Thymus (tissue), 11 donors: ENCODE measurements at regions not wholly inside any gene's neighbourhood (a gene's known extent, or its start where the extent isn't known, plus 50 kb on each side); places are given as distances from the start of the nearest gene placed in this dataset.
A peak's percentile ranks its signal among the peaks of the same experiment; 100 is the strongest.

ENCODE experiments used
- DNase-seq, 9 donors: peaks; one replicate each; pipeline ENCODE4 v3.0.0-alpha.2; 2013; ENCODE audit warnings: low spot score in 9 of 9, low read depth in 6 of 9, missing footprints in 1 of 9
- H3K27ac ChIP-seq, 2 donors: one replicate each; pipeline ENCODE4 v1.5.1; 2013; ENCODE audit warnings: control low read depth in 1 of 2, low read depth in 1 of 2, low read length in 1 of 2, mild to moderate bottlenecking in 1 of 2, moderate library complexity in 1 of 2
- H3K27me3 ChIP-seq, 2 donors: one replicate each; pipeline ENCODE4 v1.5.1; 2013; ENCODE audit warnings: low read length in 1 of 2; ENCODE audit not compliant: control insufficient read depth in 2 of 2, insufficient read depth in 1 of 2
- H3K36me3 ChIP-seq, 2 donors: one replicate each; pipeline ENCODE4 v1.5.1; 2013; ENCODE audit warnings: low read length in 1 of 2, mild to moderate bottlenecking in 1 of 2, moderate library complexity in 1 of 2; ENCODE audit not compliant: control insufficient read depth in 2 of 2, insufficient read depth in 2 of 2
- H3K4me1 ChIP-seq, 2 donors: one replicate each; pipeline ENCODE4 v1.5.1; 2013; ENCODE audit warnings: low read length in 2 of 2; ENCODE audit not compliant: control insufficient read depth in 2 of 2, insufficient read depth in 2 of 2
- H3K4me3 ChIP-seq, 2 donors: one replicate each; pipeline ENCODE4 v1.5.1; 2013; ENCODE audit warnings: low read length in 2 of 2, control low read depth in 1 of 2, mild to moderate bottlenecking in 1 of 2
- H3K9me3 ChIP-seq, 2 donors: one replicate each; pipeline ENCODE4 v1.5.1; 2013; ENCODE audit warnings: low read length in 1 of 2, mild to moderate bottlenecking in 1 of 2; ENCODE audit not compliant: control insufficient read depth in 2 of 2, insufficient read depth in 1 of 2
- WGBS: extraction: QIAGEN DNeasy Blood & Tissue Kit; methylation state at CpG from one replicate; pipeline ENCODE4 v1.1.7; 2013; 5-methylcytosine and 5-hydroxymethylcytosine counted together
- donor health status: healthy.

DNA sequence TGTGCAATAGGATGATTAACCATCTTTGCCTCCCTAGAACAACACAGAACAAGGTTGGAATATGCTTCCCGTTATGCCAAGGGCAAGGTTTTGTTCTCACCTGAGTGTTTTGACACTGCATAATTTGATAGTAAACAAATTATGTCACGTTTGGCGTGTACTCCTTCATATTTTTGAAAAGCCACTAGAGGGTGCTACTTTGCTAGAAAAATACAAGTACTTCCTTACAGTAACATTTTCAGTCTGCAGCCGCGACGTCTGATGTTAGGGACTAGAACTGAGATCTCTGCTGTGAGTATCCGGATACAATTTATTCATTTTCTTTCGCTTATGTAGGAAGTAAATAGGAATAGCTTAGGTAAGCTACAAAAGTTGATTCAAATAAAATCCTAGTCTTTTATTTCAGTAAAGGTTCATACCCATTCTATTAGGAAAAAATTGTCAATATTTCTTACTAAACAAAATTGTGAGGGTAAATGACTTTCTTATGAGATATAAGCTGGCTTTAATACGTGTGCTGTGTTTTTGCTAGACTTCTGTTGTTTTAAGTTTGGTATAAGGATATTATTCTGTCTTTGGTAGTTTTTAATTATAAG lies 181.1 kb upstream of the WDFY3 start:
- Histone ChIP-seq H3K4me1 (no peaks in the 10 kb centered on the region), H3K27me3 (no peaks in the 10 kb centered on the region), H3K4me3 (no peak overlapping the region), H3K36me3 (no peaks in the 10 kb centered on the region), H3K9me3 (no peaks in the 10 kb centered on the region), H3K27ac (no peak overlapping the region)
- 14% methylated on average over 9 of the region's 9 CpGs for WGBS
- peak in 7 of 9 donors; percentile 11 to 70 (median 23) for DNase-seq

DNA sequence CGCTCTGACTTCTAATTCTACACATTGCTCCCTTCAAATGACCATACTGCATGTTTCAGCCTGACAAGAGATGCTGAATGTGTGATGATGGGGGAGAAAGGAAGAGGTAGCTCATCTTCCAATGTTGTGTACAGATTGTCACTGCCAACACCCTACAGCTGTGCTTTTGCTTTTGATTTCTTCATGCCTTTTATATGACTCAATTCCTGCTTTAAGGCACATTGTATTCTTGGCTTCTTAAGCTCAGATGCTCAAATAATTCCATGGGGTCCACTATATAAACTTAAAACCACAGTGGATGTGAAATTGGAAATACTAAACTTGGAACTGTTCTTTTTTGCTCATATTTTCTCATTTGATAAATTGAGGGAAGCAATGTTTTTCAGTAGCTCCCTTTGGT lies 183.2 kb upstream of the WDFY3 start:
- peak overlapping the region in 1 of 2 donors; percentile 38 for H3K27ac ChIP-seq
- peak in 1 of 9 donors; percentile 7 for DNase-seq
- H3K36me3 ChIP-seq, result no peaks in the 10 kb centered on the region
- H3K27me3 ChIP-seq, result no peaks in the 10 kb centered on the region
- no peaks in the 10 kb centered on the region for H3K4me1 ChIP-seq
- 93% methylated on average over 1 of the region's 1 CpG for WGBS
- H3K9me3 ChIP-seq, result no peaks in the 10 kb centered on the region
- no peak overlapping the region for H3K4me3 ChIP-seq

DNA sequence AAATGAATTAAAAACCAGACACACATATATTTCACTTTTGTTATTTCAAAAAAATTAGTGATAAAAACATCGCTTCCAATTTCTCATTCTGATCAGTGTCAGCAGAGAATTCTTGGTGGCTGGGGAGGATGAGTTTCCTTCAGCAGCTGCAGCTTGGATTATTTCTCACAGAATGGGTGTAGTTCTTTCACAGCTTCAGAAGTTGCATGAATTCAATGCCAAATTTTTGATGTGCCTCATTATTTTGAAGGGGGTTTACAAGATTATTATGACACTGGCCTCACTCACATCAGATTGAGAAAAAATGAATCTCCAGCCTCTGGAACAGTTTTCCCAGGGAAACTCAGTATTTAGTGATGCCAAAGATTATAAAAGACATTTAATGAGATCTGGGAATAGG lies 184.9 kb upstream of the WDFY3 start:
- H3K27ac ChIP-seq, result peak overlapping the region in 1 of 2 donors; percentile 34
- DNase-seq, result no peak
- no peaks in the 10 kb centered on the region for H3K36me3 ChIP-seq
- H3K4me3 ChIP-seq, result no peak overlapping the region
- 92% methylated on average over 1 of the region's 1 CpG for WGBS
- no peaks in the 10 kb centered on the region for H3K27me3 ChIP-seq
- H3K4me1 ChIP-seq, result no peaks in the 10 kb centered on the region
- H3K9me3 ChIP-seq, result no peaks in the 10 kb centered on the region

DNA sequence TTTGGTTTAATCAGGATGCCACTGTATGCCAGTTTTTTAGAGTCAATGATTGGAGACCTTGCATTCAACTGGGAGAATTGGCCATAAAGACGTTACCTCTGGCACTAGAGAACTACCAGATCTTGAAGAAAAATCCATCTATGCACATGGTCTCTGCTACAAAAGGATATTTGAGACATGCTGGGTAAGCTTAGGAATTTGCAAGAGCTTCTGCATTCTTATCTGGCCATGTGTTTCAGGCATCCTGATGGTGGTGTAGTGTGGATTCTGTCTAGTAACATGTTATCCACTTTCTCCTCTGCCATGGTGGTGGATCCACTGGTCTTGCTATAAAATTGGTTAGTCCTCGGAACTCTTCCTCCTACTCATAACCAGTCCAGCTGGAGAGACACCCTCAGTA lies 185.3 kb upstream of the WDFY3 start:
- Histone ChIP-seq H3K27me3 (no peaks in the 10 kb centered on the region), H3K4me3 (no peak overlapping the region), H3K9me3 (no peaks in the 10 kb centered on the region), H3K36me3 (no peaks in the 10 kb centered on the region), H3K4me1 (no peaks in the 10 kb centered on the region), H3K27ac (peak overlapping the region in 1 of 2 donors; percentile 34)
- 91% methylated on average over 2 of the region's 2 CpGs for WGBS
- DNase-seq, result no peak

DNA sequence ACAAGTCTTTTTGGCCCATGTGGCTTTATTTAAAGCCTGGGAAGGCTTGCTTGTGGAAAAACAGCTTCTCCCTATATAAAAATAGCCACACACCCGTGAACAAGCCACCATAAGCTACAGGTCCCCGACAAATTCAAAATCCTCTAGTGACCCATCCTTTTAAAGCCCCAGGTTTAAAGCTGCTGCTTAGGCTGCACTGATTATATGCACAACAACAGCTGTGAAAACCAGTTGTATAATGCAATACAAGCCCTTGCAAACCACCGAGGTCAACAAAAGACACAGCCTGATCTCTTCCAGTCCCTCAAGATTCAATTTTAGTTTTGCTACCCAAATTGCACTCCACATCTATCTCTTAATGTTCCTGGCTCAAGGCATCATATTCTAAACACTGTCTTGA lies 186.0 kb upstream of the WDFY3 start:
- no peak for DNase-seq
- Histone ChIP-seq H3K4me1 (no peaks in the 10 kb centered on the region), H3K4me3 (no peak overlapping the region), H3K27ac (peak overlapping the region; percentile 4 to 6), H3K9me3 (no peaks in the 10 kb centered on the region), H3K36me3 (no peaks in the 10 kb centered on the region), H3K27me3 (no peaks in the 10 kb centered on the region)
- 94% methylated on average over 3 of the region's 3 CpGs for WGBS

DNA sequence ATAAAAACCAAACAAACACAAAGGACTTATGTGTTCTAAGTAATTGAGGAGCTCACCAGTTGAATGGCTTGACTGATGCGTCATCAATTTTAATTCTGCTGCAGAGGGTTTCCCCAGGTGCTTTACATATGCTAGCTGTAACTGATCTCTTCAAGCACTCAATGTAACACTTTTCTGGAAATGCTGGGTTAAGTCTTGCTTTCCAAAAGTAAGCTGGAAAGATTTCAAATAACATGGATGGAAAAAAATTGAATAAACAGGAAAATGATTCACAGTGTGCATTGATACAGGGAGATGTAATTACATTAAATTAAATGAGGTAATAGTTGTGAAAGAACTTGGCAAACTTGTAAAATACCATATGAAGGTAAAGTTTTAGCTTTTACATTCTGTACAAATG lies 186.7 kb upstream of the WDFY3 start:
- Histone ChIP-seq H3K27me3 (no peaks in the 10 kb centered on the region), H3K27ac (peak overlapping the region in 1 of 2 donors; percentile 6), H3K36me3 (no peaks in the 10 kb centered on the region), H3K9me3 (no peaks in the 10 kb centered on the region), H3K4me1 (no peaks in the 10 kb centered on the region), H3K4me3 (no peak overlapping the region)
- peak in 1 of 9 donors; percentile 12 for DNase-seq
- WGBS, result 94% methylated on average over 1 of the region's 1 CpG

DNA sequence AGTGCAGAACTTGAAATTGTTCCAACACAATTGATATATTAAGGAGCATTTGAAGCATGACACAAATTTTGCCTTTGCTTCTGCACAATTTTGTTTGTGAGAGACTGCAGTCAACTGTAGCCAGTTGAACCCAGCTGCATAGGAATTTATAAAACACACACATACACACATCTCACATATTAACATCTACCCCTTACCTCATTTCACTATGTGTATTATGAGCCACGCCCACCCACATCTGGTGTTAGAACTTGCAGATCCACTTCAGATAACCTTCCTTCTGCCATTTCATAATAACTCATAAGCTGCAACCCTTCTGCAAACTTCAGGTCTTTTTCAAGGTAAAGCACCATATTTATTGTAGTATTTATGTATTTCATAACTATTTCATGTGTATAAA lies 188.1 kb upstream of the WDFY3 start:
- 87% methylated on average over 1 of the region's 1 CpG for WGBS
- H3K4me1 ChIP-seq, result no peaks in the 10 kb centered on the region
- H3K27ac ChIP-seq, result no peak overlapping the region
- DNase-seq, result no peak
- no peak overlapping the region for H3K4me3 ChIP-seq
- no peaks in the 10 kb centered on the region for H3K36me3 ChIP-seq
- H3K9me3 ChIP-seq, result no peaks in the 10 kb centered on the region
- H3K27me3 ChIP-seq, result no peaks in the 10 kb centered on the region

DNA sequence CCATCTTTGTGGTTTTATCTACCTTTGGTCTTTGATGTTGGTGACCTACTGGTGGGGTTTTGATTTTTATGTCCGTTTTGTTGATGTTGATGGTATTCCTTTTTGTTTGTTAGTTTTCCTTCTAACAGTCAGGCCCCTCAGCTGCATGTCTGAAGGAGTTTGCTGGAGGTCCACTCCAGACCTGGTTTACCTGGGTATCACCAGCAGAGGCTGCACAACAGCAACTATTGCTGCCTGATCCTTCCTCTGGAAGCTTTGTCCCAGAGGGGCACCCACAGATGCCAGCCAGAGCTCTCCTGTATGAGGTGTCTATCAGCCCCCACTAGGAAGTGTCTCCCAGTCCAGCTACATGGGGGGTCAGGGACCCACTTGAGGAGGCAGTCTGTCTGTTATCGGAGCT lies 199.3 kb upstream of the WDFY3 start:
- no peak overlapping the region for H3K4me3 ChIP-seq
- no peaks in the 10 kb centered on the region for H3K27me3 ChIP-seq
- H3K27ac ChIP-seq, result no peak overlapping the region
- H3K9me3 ChIP-seq, result no peaks in the 10 kb centered on the region
- DNase-seq, result no peak
- WGBS, result 94% methylated on average over 2 of the region's 2 CpGs
- no peaks in the 10 kb centered on the region for H3K36me3 ChIP-seq
- no peaks in the 10 kb centered on the region for H3K4me1 ChIP-seq

DNA sequence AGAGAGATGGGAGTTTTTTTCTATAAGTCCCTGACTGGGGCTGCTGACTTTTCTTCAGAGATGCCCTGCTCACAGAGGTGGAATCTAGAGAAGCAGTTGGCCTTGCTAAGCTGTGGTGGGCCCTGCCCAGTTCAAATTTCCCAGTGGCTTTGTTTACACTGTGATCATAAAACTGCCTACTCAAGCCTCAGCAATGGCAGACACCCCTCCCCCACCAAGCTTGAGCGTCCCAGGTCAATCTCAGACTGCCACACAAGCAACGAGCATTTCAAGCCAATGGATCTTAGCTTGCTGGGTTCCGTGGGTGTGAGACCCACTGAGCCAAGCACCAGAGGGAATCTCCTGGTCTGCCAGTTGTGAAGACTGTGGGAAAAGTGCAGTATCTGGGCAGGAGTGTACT lies 199.8 kb upstream of the WDFY3 start:
- no peak for DNase-seq
- H3K4me3 ChIP-seq, result no peak overlapping the region
- no peaks in the 10 kb centered on the region for H3K36me3 ChIP-seq
- H3K4me1 ChIP-seq, result no peaks in the 10 kb centered on the region
- no peak overlapping the region for H3K27ac ChIP-seq
- no peaks in the 10 kb centered on the region for H3K27me3 ChIP-seq
- WGBS, result 79% methylated on average over 3 of the region's 3 CpGs
- no peaks in the 10 kb centered on the region for H3K9me3 ChIP-seq
